Endothelial cell (in vitro differentiated cells): ENCODE measurements at regions not wholly inside any gene's neighbourhood (a gene's known extent, or its start where the extent isn't known, plus 50 kb on each side); places are given as distances from the start of the nearest gene placed in this dataset.

Source experiments
- DNase-seq: peaks from one replicate; pipeline ENCODE4 v3.0.0; 2021; ENCODE audit warnings: low spot score
- H3K27ac Mint-ChIP-seq: one replicate; pipeline ENCODE4 v1.8.0; 2021; ENCODE audit warnings: mixed read lengths, inconsistent platforms; ENCODE audit not compliant: unreplicated experiment
- H3K27me3 Mint-ChIP-seq: one replicate; pipeline ENCODE4 v1.8.0; 2021; ENCODE audit warnings: mild to moderate bottlenecking, moderate library complexity, mixed read lengths, inconsistent platforms; ENCODE audit not compliant: unreplicated experiment
- H3K36me3 Mint-ChIP-seq: one replicate; pipeline ENCODE4 v1.8.0; 2021; ENCODE audit warnings: mild to moderate bottlenecking, low read depth, mixed read lengths, inconsistent platforms; ENCODE audit not compliant: unreplicated experiment
- H3K4me1 Mint-ChIP-seq: one replicate; pipeline ENCODE4 v1.8.0; 2021; ENCODE audit warnings: mild to moderate bottlenecking, mixed read lengths, inconsistent platforms; ENCODE audit not compliant: unreplicated experiment
- H3K4me3 Mint-ChIP-seq: one replicate; pipeline ENCODE4 v1.8.0; 2021; ENCODE audit warnings: mild to moderate bottlenecking, mixed read lengths, inconsistent platforms; ENCODE audit not compliant: unreplicated experiment
- H3K9me3 Mint-ChIP-seq: one replicate; pipeline ENCODE4 v1.8.0; 2021; ENCODE audit warnings: mixed read lengths, inconsistent platforms; ENCODE audit not compliant: unreplicated experiment
- CTCF ChIP-seq: fragments of 200-600 bp; sonication (generic); IDR thresholded peaks from one replicate; pipeline ENCODE4 v1.5.0; 2021; ENCODE audit warnings: antibody characterized with exemption; ENCODE audit not compliant: unreplicated experiment

- Mint-ChIP-seq H3K9me3 (no peaks in the 10 kb centered on the region), H3K4me3 (no peak overlapping the region), H3K36me3 (peaks cover 4% of the 10 kb centered on the region), H3K27ac (no peak overlapping the region), H3K4me1 (peaks cover 37% of the 10 kb centered on the region), H3K27me3 (peaks cover 2% of the 10 kb centered on the region)
- no peak for TF ChIP-seq CTCF
- DNase-seq: no peak
Observed at GRCh38 chr13:39897636-39898035, 242.2 kb downstream of the COG6 start.

GRCh38 chr13:39900106-39900750, 244.8 kb downstream of the COG6 start:
- no peak for DNase-seq
- peaks cover 2% of the 10 kb centered on the region for H3K27me3 Mint-ChIP-seq
- peaks cover 4% of the 10 kb centered on the region for H3K36me3 Mint-ChIP-seq
- H3K27ac Mint-ChIP-seq: no peak overlapping the region
- H3K9me3 Mint-ChIP-seq: no peaks in the 10 kb centered on the region
- H3K4me3 Mint-ChIP-seq: no peak overlapping the region
- peaks cover 18% of the 10 kb centered on the region for H3K4me1 Mint-ChIP-seq
- no peak for TF ChIP-seq CTCF

GRCh38 chr13:39904959-39905358, 249.5 kb downstream of the COG6 start:
- no peak for TF ChIP-seq CTCF
- no peak for DNase-seq
- Mint-ChIP-seq H3K4me3 (no peak overlapping the region), H3K4me1 (peaks cover 8% of the 10 kb centered on the region), H3K27ac (no peak overlapping the region), H3K9me3 (no peaks in the 10 kb centered on the region), H3K27me3 (no peaks in the 10 kb centered on the region), H3K36me3 (no peaks in the 10 kb centered on the region)

GRCh38 chr13:39909634-39910033, 254.2 kb downstream of the COG6 start:
- Mint-ChIP-seq H3K36me3 (no peaks in the 10 kb centered on the region), H3K9me3 (no peaks in the 10 kb centered on the region), H3K4me3 (no peak overlapping the region), H3K27me3 (no peaks in the 10 kb centered on the region), H3K4me1 (peaks cover 10% of the 10 kb centered on the region), H3K27ac (no peak overlapping the region)
- DNase-seq: no peak
- no peak for TF ChIP-seq CTCF

- Mint-ChIP-seq H3K9me3 (no peaks in the 10 kb centered on the region), H3K27me3 (no peaks in the 10 kb centered on the region)
Observed at GRCh38 chr13:39910041-39910440, 254.6 kb downstream of the COG6 start.

More at GRCh38 chr13:39910041-39910440, 254.6 kb downstream of the COG6 start:
- Mint-ChIP-seq H3K4me3 (no peak overlapping the region), H3K36me3 (no peaks in the 10 kb centered on the region), H3K27ac (no peak overlapping the region), H3K4me1 (peaks cover 10% of the 10 kb centered on the region)
- no peak for DNase-seq
- no peak for TF ChIP-seq CTCF
